Liver (tissue), 8 donors: ENCODE measurements at regions not wholly inside any gene's neighbourhood (a gene's known extent, or its start where the extent isn't known, plus 50 kb on each side); places are given as distances from the start of the nearest gene placed in this dataset.

Experiments used
- DNase-seq: peaks from one replicate; pipeline ENCODE4 v3.0.0-alpha.2; 2017; ENCODE audit warnings: low spot score
- H3K27ac ChIP-seq, 2 donors: one replicate each; pipeline ENCODE4 v1.7.0; 2013; ENCODE audit warnings: inconsistent platforms in 2 of 2, low read length in 2 of 2, control low read depth in 1 of 2, low read depth in 1 of 2, mild to moderate bottlenecking in 1 of 2
- H3K27me3 ChIP-seq, 4 donors: one replicate each; pipeline versions ENCODE4 v1.6.1 to v1.7.0; 2013; ENCODE audit warnings: low read length in 3 of 4, inconsistent platforms in 1 of 4, mild to moderate bottlenecking in 1 of 4, moderate library complexity in 1 of 4; ENCODE audit not compliant: control insufficient read depth in 4 of 4, insufficient read depth in 4 of 4
- H3K36me3 ChIP-seq, 4 donors: one replicate each; pipeline versions ENCODE4 v1.6.1 to v1.7.0; 2013; ENCODE audit warnings: low read length in 3 of 4, mild to moderate bottlenecking in 3 of 4, low read depth in 1 of 4, moderate library complexity in 1 of 4; ENCODE audit not compliant: control insufficient read depth in 4 of 4, insufficient read depth in 3 of 4
- H3K4me1 ChIP-seq, 4 donors: one replicate each; pipeline versions ENCODE4 v1.6.1 to v1.7.0; 2013; ENCODE audit warnings: low read length in 3 of 4, mild to moderate bottlenecking in 3 of 4, moderate library complexity in 1 of 4; ENCODE audit not compliant: control insufficient read depth in 4 of 4, insufficient read depth in 4 of 4
- H3K4me3 ChIP-seq, 3 donors: one replicate each; pipeline versions ENCODE4 v1.6.1 to v1.7.0; 2013; ENCODE audit warnings: low read length in 3 of 3, control low read depth in 1 of 3, low read depth in 1 of 3, mild to moderate bottlenecking in 1 of 3
- H3K9ac ChIP-seq, 2 donors: one replicate each; pipeline ENCODE4 v1.7.0; 2013; ENCODE audit warnings: low read length in 2 of 2, mild to moderate bottlenecking in 2 of 2, moderate library complexity in 2 of 2, control low read depth in 1 of 2, low read depth in 1 of 2
- H3K9me3 ChIP-seq, 4 donors: one replicate each; pipeline versions ENCODE4 v1.6.1 to v1.7.0; 2013; ENCODE audit warnings: low read length in 3 of 4; ENCODE audit not compliant: control insufficient read depth in 4 of 4
- ATF3 ChIP-seq: IDR thresholded peaks from 2 replicates; pipeline ENCODE4 v1.6.1; 2016; ENCODE audit warnings: antibody characterized with exemption
- EGR1 ChIP-seq, 2 donors: IDR thresholded peaks; 2 replicates each; pipeline ENCODE4 v1.6.1; 2016 to 2018; ENCODE audit warnings: antibody characterized with exemption in 2 of 2, low read depth in 2 of 2
- FOXA1 ChIP-seq: IDR thresholded peaks from 2 replicates; pipeline ENCODE4 v1.6.1; 2016; ENCODE audit warnings: antibody characterized with exemption
- FOXA2 ChIP-seq: IDR thresholded peaks from 2 replicates; pipeline ENCODE4 v1.6.1; 2016; ENCODE audit warnings: antibody characterized with exemption
- HNF4A ChIP-seq, 2 donors: conservative IDR thresholded peaks; 2 replicates each; pipeline ENCODE4 v1.6.1; 2016; ENCODE audit warnings: antibody characterized with exemption in 2 of 2, mild to moderate bottlenecking in 2 of 2
- HNF4G ChIP-seq: IDR thresholded peaks from 2 replicates; pipeline ENCODE4 v1.6.1; 2016; ENCODE audit warnings: antibody characterized with exemption
- MAX ChIP-seq: IDR thresholded peaks from 2 replicates; pipeline ENCODE4 v1.6.1; 2016; ENCODE audit warnings: antibody characterized with exemption
- NR2F2 ChIP-seq: IDR thresholded peaks from 2 replicates; pipeline ENCODE4 v1.6.1; 2016; ENCODE audit warnings: antibody characterized with exemption
- RAD21 ChIP-seq, 2 donors: IDR thresholded peaks; 2 replicates each; pipeline ENCODE4 v1.6.1; 2016; ENCODE audit warnings: antibody characterized with exemption in 2 of 2, mild to moderate bottlenecking in 2 of 2
- TAF1 ChIP-seq: conservative IDR thresholded peaks from 2 replicates; pipeline ENCODE4 v1.6.1; 2016; ENCODE audit warnings: antibody characterized with exemption, mild to moderate bottlenecking
- YY1 ChIP-seq: IDR thresholded peaks from 2 replicates; pipeline ENCODE4 v1.6.1; 2016; ENCODE audit warnings: antibody characterized with exemption, mild to moderate bottlenecking
- ZBTB33 ChIP-seq: IDR thresholded peaks from 2 replicates; pipeline ENCODE4 v1.6.1; 2016; ENCODE audit warnings: antibody characterized with exemption
- WGBS: extraction: QIAGEN DNeasy Blood & Tissue Kit; methylation state at CpG from one replicate; pipeline ENCODE4 v1.1.7; 2013; 5-methylcytosine and 5-hydroxymethylcytosine counted together
- TF ChIP-seq, protein P1 (sequence below): fragments of 150-350 bp; IDR thresholded peaks from 2 replicates; pipeline ENCODE4 v1.5.1; 2017; ENCODE audit warnings: improper control_type of control experiment, low read depth, low read length; ENCODE audit not compliant: missing input control
- TF ChIP-seq, protein P2 (sequence below): IDR thresholded peaks from 2 replicates; pipeline ENCODE4 v1.6.1; 2016; ENCODE audit warnings: antibody characterized with exemption, mild to moderate bottlenecking
- donor health status: healthy.
- donor health status: healthy.
- donor health status: healthy.
- donor health status: healthy.
- donor health status: healthy.

- no peak overlapping the region for H3K4me3 ChIP-seq
- H3K4me1 ChIP-seq = no peaks in the 10 kb centered on the region
- no peak overlapping the region for H3K9ac ChIP-seq
- TF ChIP-seq RAD21 (IDR thresholded peaks at IDR 0.05) (no peak), FOXA1 (no peak), NR2F2 (no peak), ZBTB33 (no peak), FOXA2 (no peak), HNF4G (no peak), EGR1 (IDR thresholded peaks at IDR 0.05; ENCODE audit: low read depth in 2 of 2) (no peak), ATF3 (no peak), YY1 (no peak), HNF4A (conservative IDR thresholded peaks at IDR 0.05) (no peak)
- TF ChIP-seq, protein P1, sequence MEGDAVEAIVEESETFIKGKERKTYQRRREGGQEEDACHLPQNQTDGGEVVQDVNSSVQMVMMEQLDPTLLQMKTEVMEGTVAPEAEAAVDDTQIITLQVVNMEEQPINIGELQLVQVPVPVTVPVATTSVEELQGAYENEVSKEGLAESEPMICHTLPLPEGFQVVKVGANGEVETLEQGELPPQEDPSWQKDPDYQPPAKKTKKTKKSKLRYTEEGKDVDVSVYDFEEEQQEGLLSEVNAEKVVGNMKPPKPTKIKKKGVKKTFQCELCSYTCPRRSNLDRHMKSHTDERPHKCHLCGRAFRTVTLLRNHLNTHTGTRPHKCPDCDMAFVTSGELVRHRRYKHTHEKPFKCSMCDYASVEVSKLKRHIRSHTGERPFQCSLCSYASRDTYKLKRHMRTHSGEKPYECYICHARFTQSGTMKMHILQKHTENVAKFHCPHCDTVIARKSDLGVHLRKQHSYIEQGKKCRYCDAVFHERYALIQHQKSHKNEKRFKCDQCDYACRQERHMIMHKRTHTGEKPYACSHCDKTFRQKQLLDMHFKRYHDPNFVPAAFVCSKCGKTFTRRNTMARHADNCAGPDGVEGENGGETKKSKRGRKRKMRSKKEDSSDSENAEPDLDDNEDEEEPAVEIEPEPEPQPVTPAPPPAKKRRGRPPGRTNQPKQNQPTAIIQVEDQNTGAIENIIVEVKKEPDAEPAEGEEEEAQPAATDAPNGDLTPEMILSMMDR = no peak
- TF ChIP-seq, protein P2, sequence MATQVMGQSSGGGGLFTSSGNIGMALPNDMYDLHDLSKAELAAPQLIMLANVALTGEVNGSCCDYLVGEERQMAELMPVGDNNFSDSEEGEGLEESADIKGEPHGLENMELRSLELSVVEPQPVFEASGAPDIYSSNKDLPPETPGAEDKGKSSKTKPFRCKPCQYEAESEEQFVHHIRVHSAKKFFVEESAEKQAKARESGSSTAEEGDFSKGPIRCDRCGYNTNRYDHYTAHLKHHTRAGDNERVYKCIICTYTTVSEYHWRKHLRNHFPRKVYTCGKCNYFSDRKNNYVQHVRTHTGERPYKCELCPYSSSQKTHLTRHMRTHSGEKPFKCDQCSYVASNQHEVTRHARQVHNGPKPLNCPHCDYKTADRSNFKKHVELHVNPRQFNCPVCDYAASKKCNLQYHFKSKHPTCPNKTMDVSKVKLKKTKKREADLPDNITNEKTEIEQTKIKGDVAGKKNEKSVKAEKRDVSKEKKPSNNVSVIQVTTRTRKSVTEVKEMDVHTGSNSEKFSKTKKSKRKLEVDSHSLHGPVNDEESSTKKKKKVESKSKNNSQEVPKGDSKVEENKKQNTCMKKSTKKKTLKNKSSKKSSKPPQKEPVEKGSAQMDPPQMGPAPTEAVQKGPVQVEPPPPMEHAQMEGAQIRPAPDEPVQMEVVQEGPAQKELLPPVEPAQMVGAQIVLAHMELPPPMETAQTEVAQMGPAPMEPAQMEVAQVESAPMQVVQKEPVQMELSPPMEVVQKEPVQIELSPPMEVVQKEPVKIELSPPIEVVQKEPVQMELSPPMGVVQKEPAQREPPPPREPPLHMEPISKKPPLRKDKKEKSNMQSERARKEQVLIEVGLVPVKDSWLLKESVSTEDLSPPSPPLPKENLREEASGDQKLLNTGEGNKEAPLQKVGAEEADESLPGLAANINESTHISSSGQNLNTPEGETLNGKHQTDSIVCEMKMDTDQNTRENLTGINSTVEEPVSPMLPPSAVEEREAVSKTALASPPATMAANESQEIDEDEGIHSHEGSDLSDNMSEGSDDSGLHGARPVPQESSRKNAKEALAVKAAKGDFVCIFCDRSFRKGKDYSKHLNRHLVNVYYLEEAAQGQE = no peak
- H3K9me3 ChIP-seq = no peaks in the 10 kb centered on the region
- DNase-seq = no peak
- WGBS = 62% methylated on average over 4 of the region's 4 CpGs
- H3K36me3 ChIP-seq = no peaks in the 10 kb centered on the region
- H3K27ac ChIP-seq = no peak overlapping the region
- H3K27me3 ChIP-seq = no peaks in the 10 kb centered on the region
Observed at GRCh38 chr9:119020730-119021333, 348.4 kb downstream of the BRINP1 start.

- no peaks in the 10 kb centered on the region for H3K4me1 ChIP-seq
- H3K9me3 ChIP-seq = peaks cover 0 to 2% (median under 1%) of the 10 kb centered on the region in 4 donors
- WGBS = 52% methylated on average over 4 of the region's 4 CpGs
- H3K4me3 ChIP-seq = no peak overlapping the region
- no peak overlapping the region for H3K9ac ChIP-seq
- no peaks in the 10 kb centered on the region for H3K27me3 ChIP-seq
- no peaks in the 10 kb centered on the region for H3K36me3 ChIP-seq
- DNase-seq = no peak
- TF ChIP-seq FOXA1 (no peak), FOXA2 (no peak), MAX (no peak), ATF3 (no peak), TAF1 (no peak), ZBTB33 (no peak), YY1 (no peak), HNF4G (no peak)
- H3K27ac ChIP-seq = no peak overlapping the region
Observed at GRCh38 chr9:119026120-119026519, 343.1 kb downstream of the BRINP1 start.
